GM10248 (cell line): ENCODE measurements at regions not wholly inside any gene's neighbourhood (a gene's known extent, or its start where the extent isn't known, plus 50 kb on each side); places are given as distances from the start of the nearest gene placed in this dataset.

Source experiments
- CTCF ChIA-PET: fragments of 300-600 bp; sonication (Branson Sonifier 250); formaldehyde crosslinking; extraction: SDS; loops from one replicate; lab custom pipeline; 2021; ENCODE audit warnings: antibody characterized with exemption; lab: Yijun Ruan, JAX
- POLR2A ChIA-PET: fragments of 350-650 bp; sonication (Branson Sonifier 250); formaldehyde crosslinking; extraction: SDS; loops from one replicate; lab custom pipeline; 2020; ENCODE audit warnings: antibody characterized with exemption; lab: Yijun Ruan, JAX
- DNase-seq: peaks from one replicate; pipeline ENCODE4 v3.0.0; 2012; ENCODE audit errors: extremely low spot score
- TF ChIP-seq, protein P1 (sequence below): IDR thresholded peaks from 2 replicates; pipeline ENCODE4 v1.5.1; 2012; ENCODE audit warnings: mild to moderate bottlenecking, low read depth; ENCODE audit errors: extremely low read depth, missing control alignments, control extremely low read depth

DNA sequence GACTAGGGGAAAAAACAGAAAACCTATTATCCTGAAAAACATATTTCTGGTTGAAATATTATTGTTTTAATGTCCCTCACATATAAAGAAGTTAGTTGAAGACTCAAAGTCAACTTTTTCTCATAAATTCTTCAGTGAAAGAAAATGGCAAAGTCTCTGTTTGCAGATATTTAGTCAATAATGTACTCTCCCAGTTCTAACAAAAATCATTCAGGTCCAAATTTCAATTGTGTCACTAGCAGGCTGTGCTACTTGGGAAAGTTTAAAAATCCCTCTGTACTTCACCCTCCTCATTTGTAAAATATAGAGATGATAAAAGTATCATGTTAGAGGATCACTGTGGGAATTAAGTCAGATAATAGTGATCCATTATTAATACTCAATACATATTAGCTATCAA is 496.5 kb downstream of the FSCB start:
- POLR2A ChIA-PET = no interaction called here
- TF ChIP-seq, protein P1, sequence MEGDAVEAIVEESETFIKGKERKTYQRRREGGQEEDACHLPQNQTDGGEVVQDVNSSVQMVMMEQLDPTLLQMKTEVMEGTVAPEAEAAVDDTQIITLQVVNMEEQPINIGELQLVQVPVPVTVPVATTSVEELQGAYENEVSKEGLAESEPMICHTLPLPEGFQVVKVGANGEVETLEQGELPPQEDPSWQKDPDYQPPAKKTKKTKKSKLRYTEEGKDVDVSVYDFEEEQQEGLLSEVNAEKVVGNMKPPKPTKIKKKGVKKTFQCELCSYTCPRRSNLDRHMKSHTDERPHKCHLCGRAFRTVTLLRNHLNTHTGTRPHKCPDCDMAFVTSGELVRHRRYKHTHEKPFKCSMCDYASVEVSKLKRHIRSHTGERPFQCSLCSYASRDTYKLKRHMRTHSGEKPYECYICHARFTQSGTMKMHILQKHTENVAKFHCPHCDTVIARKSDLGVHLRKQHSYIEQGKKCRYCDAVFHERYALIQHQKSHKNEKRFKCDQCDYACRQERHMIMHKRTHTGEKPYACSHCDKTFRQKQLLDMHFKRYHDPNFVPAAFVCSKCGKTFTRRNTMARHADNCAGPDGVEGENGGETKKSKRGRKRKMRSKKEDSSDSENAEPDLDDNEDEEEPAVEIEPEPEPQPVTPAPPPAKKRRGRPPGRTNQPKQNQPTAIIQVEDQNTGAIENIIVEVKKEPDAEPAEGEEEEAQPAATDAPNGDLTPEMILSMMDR = no peak

GRCh38 chr14:44010071-44010470 is 497.0 kb downstream of the FSCB start:
- no peak for DNase-seq
- POLR2A ChIA-PET = no interaction called here
- CTCF ChIA-PET = no interaction called here
- TF ChIP-seq, protein P1 = no peak

More for the DNA sequence above, 496.5 kb downstream of the FSCB start:
- DNase-seq = no peak
- CTCF ChIA-PET = no interaction called here

DNA sequence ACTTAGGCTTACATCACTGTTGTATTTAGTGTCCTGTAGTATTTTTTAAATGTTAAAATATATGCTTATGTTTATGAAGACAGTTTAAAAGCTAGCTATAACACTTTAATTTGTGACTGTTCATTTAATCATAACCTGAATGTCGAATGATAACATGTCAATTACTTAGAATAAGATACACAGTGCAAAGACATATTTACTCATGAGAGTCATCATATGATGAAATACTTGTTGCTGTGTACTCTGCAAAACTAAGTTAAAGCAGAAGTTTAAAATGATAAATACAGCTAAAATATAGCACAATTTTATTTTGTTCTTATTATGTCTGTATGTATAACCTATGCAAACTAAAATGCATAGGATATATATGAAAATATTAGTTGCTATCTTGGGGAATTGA is 497.4 kb downstream of the FSCB start:
- DNase-seq = no peak
- POLR2A ChIA-PET = no interaction called here
- CTCF ChIA-PET = no interaction called here
- TF ChIP-seq, protein P1 = no peak

DNA sequence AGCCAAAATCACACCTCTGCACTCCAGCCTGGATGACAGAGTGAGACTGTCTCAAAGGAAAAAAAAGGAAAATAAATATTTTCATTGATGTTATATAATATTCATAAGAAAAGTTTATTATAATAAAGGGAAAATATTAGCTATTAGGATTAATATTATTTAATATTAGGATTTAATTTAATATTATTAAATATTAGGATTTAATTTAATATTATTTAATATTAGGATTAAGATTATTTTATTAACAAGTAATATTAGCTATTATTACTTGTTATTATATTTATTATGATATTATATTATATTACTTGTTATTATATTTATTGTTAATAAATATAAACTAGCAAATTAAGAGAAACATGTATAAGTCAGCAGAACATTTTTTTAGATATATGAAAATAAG is 518.1 kb downstream of the FSCB start:
- DNase-seq = no peak
- TF ChIP-seq, protein P1 = no peak
- POLR2A ChIA-PET = no interaction called here
- CTCF ChIA-PET = interaction anchor here (1.0 kb wide), 1 partner anchor 24 kb away, joined by 4 read pairs; no protein-coding TSS in a partner anchor

GRCh38 chr14:43983721-43984120 is 523.4 kb downstream of the FSCB start:
- POLR2A ChIA-PET = no interaction called here
- TF ChIP-seq, protein P1 = no peak
- no peak for DNase-seq
- CTCF ChIA-PET = no interaction called here

- no peak for DNase-seq
Measured at GRCh38 chr14:43981135-43981768, 525.8 kb downstream of the FSCB start.

More at GRCh38 chr14:43981135-43981768, 525.8 kb downstream of the FSCB start:
- CTCF ChIA-PET = interaction anchor here (0.9 kb wide), 1 partner anchor 10 kb away, joined by 3 read pairs; no protein-coding TSS in a partner anchor
- POLR2A ChIA-PET = no interaction called here
- TF ChIP-seq, protein P1 = no peak
